HG02840 (cell line): ENCODE measurements at regions not wholly inside any gene's neighbourhood (a gene's known extent, or its start where the extent isn't known, plus 50 kb on each side); places are given as distances from the start of the nearest gene placed in this dataset.

ENCODE experiments used
- ATAC-seq: cut with Tn5 transposase; IDR thresholded peaks from one replicate; pipeline ENCODE4 v1.9.1; 2021; ENCODE audit warnings: mild to moderate bottlenecking, moderate library complexity, moderate number of reproducible peaks; ENCODE audit not compliant: unreplicated experiment, low FRiP score

GRCh38 chr14:34184126-34184525 is 233.3 kb upstream of the EGLN3 start:
- ATAC-seq: no peak

- ATAC-seq: no peak
Observed at GRCh38 chr14:34183478-34183877, 232.6 kb upstream of the EGLN3 start.

GRCh38 chr14:34181338-34181737 is 230.5 kb upstream of the EGLN3 start:
- no peak for ATAC-seq

- ATAC-seq: no peak
Observed at GRCh38 chr14:34180869-34181268, 230.0 kb upstream of the EGLN3 start.

- no peak for ATAC-seq
Observed at GRCh38 chr14:34180434-34180833, 229.6 kb upstream of the EGLN3 start.

GRCh38 chr14:34179727-34180126 is 228.9 kb upstream of the EGLN3 start:
- no peak for ATAC-seq

- ATAC-seq: no peak
Observed at GRCh38 chr14:34177466-34177865, 226.6 kb upstream of the EGLN3 start.

GRCh38 chr14:34175574-34175973 is 224.7 kb upstream of the EGLN3 start:
- no peak for ATAC-seq

- no peak for ATAC-seq
Observed at GRCh38 chr14:34174973-34175372, 224.1 kb upstream of the EGLN3 start.

- no peak for ATAC-seq
Observed at GRCh38 chr14:34173916-34174315, 223.0 kb upstream of the EGLN3 start.

- ATAC-seq: no peak
Observed at GRCh38 chr14:34172550-34173368, 221.9 kb upstream of the EGLN3 start.

GRCh38 chr14:34172173-34172451 is 221.2 kb upstream of the EGLN3 start:
- ATAC-seq: no peak

- no peak for ATAC-seq
Observed at GRCh38 chr14:34171431-34172172, 220.7 kb upstream of the EGLN3 start.

- no peak for ATAC-seq
Observed at GRCh38 chr14:34170882-34171281, 220.0 kb upstream of the EGLN3 start.

GRCh38 chr14:34169561-34169960 is 218.7 kb upstream of the EGLN3 start:
- no peak for ATAC-seq

- no peak for ATAC-seq
Observed at GRCh38 chr14:34168656-34169055, 217.8 kb upstream of the EGLN3 start.

- ATAC-seq: no peak
Observed at GRCh38 chr14:34165847-34166350, 215.0 kb upstream of the EGLN3 start.

- no peak for ATAC-seq
Observed at GRCh38 chr14:34164162-34164864, 213.4 kb upstream of the EGLN3 start.

GRCh38 chr14:34161351-34162082 is 210.6 kb upstream of the EGLN3 start:
- no peak for ATAC-seq

- ATAC-seq: no peak
Observed at GRCh38 chr14:34160619-34161018, 209.7 kb upstream of the EGLN3 start.

GRCh38 chr14:34157651-34158050 is 206.8 kb upstream of the EGLN3 start:
- no peak for ATAC-seq
